ENCODE measurements at regions not wholly inside any gene's neighbourhood (a gene's known extent, or its start where the extent isn't known, plus 50 kb on each side); places are given as distances from the start of the nearest gene placed in this dataset.

DNA sequence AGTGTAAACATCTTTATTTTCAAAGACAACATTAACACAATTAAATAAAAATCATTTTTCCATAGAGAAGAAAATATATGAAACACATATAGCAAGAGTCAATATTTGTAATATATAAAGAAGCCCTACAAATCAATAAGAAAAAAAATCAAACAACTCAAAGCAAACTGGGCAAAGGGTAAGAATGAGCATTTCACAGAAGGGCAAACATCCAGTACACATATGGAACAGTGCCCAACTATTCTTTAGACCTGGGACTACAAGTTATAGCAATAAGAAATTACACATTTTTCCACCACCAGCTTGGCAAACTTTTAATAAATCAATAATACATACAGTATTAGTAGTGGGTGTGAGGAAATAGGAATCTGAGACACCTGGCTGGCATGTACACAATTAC is 324.1 kb downstream of the CYP26B1 start:
- intact Hi-C loops (cut with micrococcal nuclease) (no loop called here), in situ Hi-C loops (cut with MboI) (no loop called here)
- Histone ChIP-seq H3K36me3 (ENCODE audit: control insufficient read depth, insufficient read depth, low read length) (no peaks in the 10 kb centered on the region), H3K9me3 (replicated peaks; ENCODE audit: control insufficient read depth, insufficient read depth, low read depth, low read length) (no peaks in the 10 kb centered on the region), H4K20me1 (replicated peaks; ENCODE audit: control insufficient read depth, insufficient read depth, low read length) (no peaks in the 10 kb centered on the region), H3K27me3 (ENCODE audit: control insufficient read depth in 2 of 2, insufficient read depth in 2 of 2, low read length in 2 of 2) (peaks cover 3 to 15% of the 10 kb centered on the region in 2 experiments; a peak in 3 of 5 replicates), H3K27ac (ENCODE audit: extremely low read depth, low read depth, low read length) (no peak overlapping the region), H3K79me2 (ENCODE audit: control insufficient read depth, insufficient read depth, low read length) (no peaks in the 10 kb centered on the region), H3K4me1 (replicated peaks in 1 of 2; ENCODE audit: control insufficient read depth in 2 of 2, insufficient read depth in 2 of 2, low read length in 2 of 2) (no peaks in the 10 kb centered on the region), H3K9ac (ENCODE audit: insufficient read depth in 1 of 2, low read depth in 2 of 2, low read length in 2 of 2) (no peak overlapping the region), H3K4me3 (no peak overlapping the region), H3K4me2 (ENCODE audit: insufficient read depth, low read length) (no peak overlapping the region), H3K9me1 (ENCODE audit: control insufficient read depth, insufficient read depth, low read length) (no peaks in the 10 kb centered on the region), H2AFZ (ENCODE audit: low read depth, low read length) (no peak overlapping the region)
- ATAC-seq (no peak), DNase-seq (ENCODE audit: extremely low read depth in 1 of 4, low spot score in 3 of 4) (no peak), FAIRE-seq (no peak)
- no TSS peak for BruUV-seq (replicated peaks)
- TF ChIP-seq PTTG1 (tag; IDR thresholded peaks at IDR 0.05; ENCODE audit: low read depth) (no peak), MEF2A (IDR thresholded peaks at IDR 0.05; ENCODE audit: control insufficient read depth, low read depth, low read length) (no peak), ASH1L (IDR thresholded peaks at IDR 0.05; ENCODE audit: borderline replicate concordance, low read depth, partially characterized antibody) (no peak), BCL6 (CRISPR knock-in tag; IDR thresholded peaks at IDR 0.05) (no peak), SMARCC2 (IDR thresholded peaks at IDR 0.05; ENCODE audit: low read depth) (no peak), FOS (IDR thresholded peaks at IDR 0.05; ENCODE audit: extremely low read depth, insufficient read length) (no peak), RB1 (IDR thresholded peaks at IDR 0.05; ENCODE audit: low read depth) (no peak), HDGF (IDR thresholded peaks at IDR 0.05) (no peak), SMC3 (conservative IDR thresholded peaks at IDR 0.05; ENCODE audit: insufficient read depth, low read depth, low read length) (no peak), TEAD1 (CRISPR knock-in tag; IDR thresholded peaks at IDR 0.05) (no peak), KAT2B (IDR thresholded peaks at IDR 0.05; ENCODE audit: low read depth, low read length) (no peak)
- TF ChIP-seq, protein P1, sequence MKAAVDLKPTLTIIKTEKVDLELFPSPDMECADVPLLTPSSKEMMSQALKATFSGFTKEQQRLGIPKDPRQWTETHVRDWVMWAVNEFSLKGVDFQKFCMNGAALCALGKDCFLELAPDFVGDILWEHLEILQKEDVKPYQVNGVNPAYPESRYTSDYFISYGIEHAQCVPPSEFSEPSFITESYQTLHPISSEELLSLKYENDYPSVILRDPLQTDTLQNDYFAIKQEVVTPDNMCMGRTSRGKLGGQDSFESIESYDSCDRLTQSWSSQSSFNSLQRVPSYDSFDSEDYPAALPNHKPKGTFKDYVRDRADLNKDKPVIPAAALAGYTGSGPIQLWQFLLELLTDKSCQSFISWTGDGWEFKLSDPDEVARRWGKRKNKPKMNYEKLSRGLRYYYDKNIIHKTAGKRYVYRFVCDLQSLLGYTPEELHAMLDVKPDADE (conservative IDR thresholded peaks at IDR 0.05; ENCODE audit: control insufficient read depth, low read depth, low read length), result no peak
- TF ChIP-seq, protein P2, sequence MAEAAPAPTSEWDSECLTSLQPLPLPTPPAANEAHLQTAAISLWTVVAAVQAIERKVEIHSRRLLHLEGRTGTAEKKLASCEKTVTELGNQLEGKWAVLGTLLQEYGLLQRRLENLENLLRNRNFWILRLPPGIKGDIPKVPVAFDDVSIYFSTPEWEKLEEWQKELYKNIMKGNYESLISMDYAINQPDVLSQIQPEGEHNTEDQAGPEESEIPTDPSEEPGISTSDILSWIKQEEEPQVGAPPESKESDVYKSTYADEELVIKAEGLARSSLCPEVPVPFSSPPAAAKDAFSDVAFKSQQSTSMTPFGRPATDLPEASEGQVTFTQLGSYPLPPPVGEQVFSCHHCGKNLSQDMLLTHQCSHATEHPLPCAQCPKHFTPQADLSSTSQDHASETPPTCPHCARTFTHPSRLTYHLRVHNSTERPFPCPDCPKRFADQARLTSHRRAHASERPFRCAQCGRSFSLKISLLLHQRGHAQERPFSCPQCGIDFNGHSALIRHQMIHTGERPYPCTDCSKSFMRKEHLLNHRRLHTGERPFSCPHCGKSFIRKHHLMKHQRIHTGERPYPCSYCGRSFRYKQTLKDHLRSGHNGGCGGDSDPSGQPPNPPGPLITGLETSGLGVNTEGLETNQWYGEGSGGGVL (CRISPR knock-in tag; IDR thresholded peaks at IDR 0.05), result no peak
- TF ChIP-seq, protein P3, sequence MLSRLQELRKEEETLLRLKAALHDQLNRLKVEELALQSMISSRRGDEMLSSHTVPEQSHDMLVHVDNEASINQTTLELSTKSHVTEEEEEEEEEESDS (CRISPR knock-in tag; IDR thresholded peaks at IDR 0.05), result no peak
- TF ChIP-seq, protein P4, sequence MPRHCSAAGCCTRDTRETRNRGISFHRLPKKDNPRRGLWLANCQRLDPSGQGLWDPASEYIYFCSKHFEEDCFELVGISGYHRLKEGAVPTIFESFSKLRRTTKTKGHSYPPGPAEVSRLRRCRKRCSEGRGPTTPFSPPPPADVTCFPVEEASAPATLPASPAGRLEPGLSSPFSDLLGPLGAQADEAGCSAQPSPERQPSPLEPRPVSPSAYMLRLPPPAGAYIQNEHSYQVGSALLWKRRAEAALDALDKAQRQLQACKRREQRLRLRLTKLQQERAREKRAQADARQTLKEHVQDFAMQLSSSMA (CRISPR knock-in tag; IDR thresholded peaks at IDR 0.05), result no peak
- ChIA-PET CTCF (ENCODE audit: low intra/inter-chr PET ratio) (no interaction called here), POLR2A (no interaction called here)

All from K562 (cell line).